Breast epithelium (tissue), 3 donors: ENCODE measurements at regions not wholly inside any gene's neighbourhood (a gene's known extent, or its start where the extent isn't known, plus 50 kb on each side); places are given as distances from the start of the nearest gene placed in this dataset.

Experiments
- POLR2AphosphoS5 ChIP-seq, 3 donors: sonication (generic); formaldehyde crosslinking; IDR thresholded peaks; one replicate each; pipeline ENCODE4 v1.6.1; 2017; ENCODE audit warnings: antibody characterized with exemption in 3 of 3
- TF ChIP-seq, protein P1 (sequence below), 3 donors: fragments of 450-650 bp; IDR thresholded peaks; one replicate each; pipeline ENCODE4 v1.5.1; 2016 to 2017; ENCODE audit warnings: antibody characterized with exemption in 3 of 3, mild to moderate bottlenecking in 3 of 3, moderate library complexity in 3 of 3

DNA sequence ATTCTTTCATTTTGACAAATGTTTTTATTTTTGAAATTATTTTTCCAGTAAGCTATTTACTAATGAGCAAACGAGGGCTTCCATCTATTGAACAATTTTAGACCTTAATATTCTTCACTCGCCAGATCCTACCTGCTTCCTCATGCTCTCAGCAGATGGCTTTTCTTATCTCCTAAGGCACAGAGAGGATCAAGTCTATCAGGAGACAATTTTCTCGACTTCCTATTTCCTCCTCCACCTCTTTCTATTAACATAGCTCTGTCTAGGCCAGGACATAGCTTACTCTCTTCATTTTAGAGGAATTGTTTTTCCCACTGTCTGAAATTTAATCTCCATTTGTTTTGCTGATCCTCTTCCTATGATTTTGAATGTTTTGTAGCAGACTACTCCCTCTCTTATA is 87.0 kb upstream of the MAN1A1 start:
- TF ChIP-seq POLR2AphosphoS5 (IDR thresholded peaks at IDR 0.05): no peak
- TF ChIP-seq, protein P1, sequence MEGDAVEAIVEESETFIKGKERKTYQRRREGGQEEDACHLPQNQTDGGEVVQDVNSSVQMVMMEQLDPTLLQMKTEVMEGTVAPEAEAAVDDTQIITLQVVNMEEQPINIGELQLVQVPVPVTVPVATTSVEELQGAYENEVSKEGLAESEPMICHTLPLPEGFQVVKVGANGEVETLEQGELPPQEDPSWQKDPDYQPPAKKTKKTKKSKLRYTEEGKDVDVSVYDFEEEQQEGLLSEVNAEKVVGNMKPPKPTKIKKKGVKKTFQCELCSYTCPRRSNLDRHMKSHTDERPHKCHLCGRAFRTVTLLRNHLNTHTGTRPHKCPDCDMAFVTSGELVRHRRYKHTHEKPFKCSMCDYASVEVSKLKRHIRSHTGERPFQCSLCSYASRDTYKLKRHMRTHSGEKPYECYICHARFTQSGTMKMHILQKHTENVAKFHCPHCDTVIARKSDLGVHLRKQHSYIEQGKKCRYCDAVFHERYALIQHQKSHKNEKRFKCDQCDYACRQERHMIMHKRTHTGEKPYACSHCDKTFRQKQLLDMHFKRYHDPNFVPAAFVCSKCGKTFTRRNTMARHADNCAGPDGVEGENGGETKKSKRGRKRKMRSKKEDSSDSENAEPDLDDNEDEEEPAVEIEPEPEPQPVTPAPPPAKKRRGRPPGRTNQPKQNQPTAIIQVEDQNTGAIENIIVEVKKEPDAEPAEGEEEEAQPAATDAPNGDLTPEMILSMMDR (IDR thresholded peaks at IDR 0.05): no peak
